ENCODE measurements at regions not wholly inside any gene's neighbourhood (a gene's known extent, or its start where the extent isn't known, plus 50 kb on each side); places are given as distances from the start of the nearest gene placed in this dataset.

GRCh38 chr9:29211003-29211579 lies 1637.8 kb upstream of the C9orf72 start:
- Mint-ChIP-seq H3K36me3 (ENCODE audit: insufficient read depth, unreplicated experiment) (no peaks in the 10 kb centered on the region), H3K4me1 (ENCODE audit: low read depth, unreplicated experiment) (no peaks in the 10 kb centered on the region), H3K27ac (ENCODE audit: unreplicated experiment) (no peak overlapping the region), H3K4me3 (ENCODE audit: unreplicated experiment) (peak overlapping the region; percentile 4), H3K9me3 (ENCODE audit: unreplicated experiment) (no peaks in the 10 kb centered on the region), H3K27me3 (ENCODE audit: insufficient read depth, unreplicated experiment) (peaks cover 4% of the 10 kb centered on the region)
- no peaks in the 10 kb centered on the region for H3K36me3 ChIP-seq (ENCODE audit: control insufficient read depth, insufficient read depth, low read length)
- DNase-seq = no peak
- no peaks in the 10 kb centered on the region for H3K27me3 ChIP-seq (replicated peaks; ENCODE audit: control insufficient read depth, insufficient read depth, low read length)
- no peak overlapping the region for H3K4me3 ChIP-seq (ENCODE audit: low read depth, low read length)
- no TSS peak for BruUV-seq (replicated peaks)
- ChIA-PET CTCF (no interaction called here), POLR2A (no interaction called here)
- intact Hi-C loops (cut with micrococcal nuclease; ENCODE audit: unreplicated experiment) = no loop called here
- no peaks in the 10 kb centered on the region for H3K9me3 ChIP-seq
- TF ChIP-seq CTCF (IDR thresholded peaks at IDR 0.05; ENCODE audit: insufficient read depth in 1 of 2, low read depth in 1 of 2, low read length in 1 of 2, severe bottlenecking in 1 of 2, unreplicated experiment in 1 of 2) = no peak
- no peaks in the 10 kb centered on the region for H3K4me1 ChIP-seq

DNA sequence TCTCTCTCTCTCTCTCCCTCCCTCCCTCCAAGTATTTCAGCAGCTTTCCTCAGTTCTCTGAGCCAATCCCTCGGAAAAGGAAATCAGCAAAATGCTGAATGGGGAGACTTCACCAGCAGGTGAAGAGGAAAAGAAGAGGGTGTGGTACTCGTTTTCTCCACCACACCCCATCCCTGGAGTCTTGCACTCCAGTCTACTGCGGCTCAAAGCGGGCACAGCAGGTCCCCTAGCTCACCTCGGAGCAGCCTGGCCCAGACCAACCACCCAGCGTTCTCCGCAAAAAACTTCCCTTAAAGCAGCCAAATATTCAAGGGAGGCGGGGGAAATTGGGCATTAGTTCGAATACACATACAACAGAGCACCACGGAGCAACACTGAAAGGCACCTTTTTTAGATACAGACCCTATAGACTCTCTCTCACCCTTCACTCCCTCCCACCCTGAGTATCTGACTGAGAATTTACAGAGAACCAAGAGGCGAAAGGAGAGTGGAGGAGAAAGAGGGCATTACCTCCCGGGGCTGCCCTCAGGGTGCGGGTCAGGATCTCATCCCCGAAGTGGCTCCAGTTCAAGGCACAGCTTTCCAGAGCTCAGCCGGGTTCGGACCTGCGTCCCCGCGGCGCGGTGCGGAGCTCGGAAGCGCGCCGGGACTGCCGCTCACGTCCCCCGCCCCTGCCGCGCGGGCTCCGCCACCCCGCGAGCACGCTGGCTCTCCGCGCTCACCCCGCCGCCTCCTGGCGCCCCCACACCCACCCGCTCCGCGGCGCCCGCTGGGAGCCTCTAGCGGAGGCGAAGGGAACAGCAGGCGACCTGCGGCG lies 1638.5 kb upstream of the C9orf72 start:
- H3K9me3 ChIP-seq = no peaks in the 10 kb centered on the region
- BruUV-seq (replicated peaks) = no TSS peak
- no peak overlapping the region for H3K4me3 ChIP-seq (ENCODE audit: low read depth, low read length)
- peak in 1 of 2 experiments; percentile 35 for DNase-seq
- H3K27ac Mint-ChIP-seq (ENCODE audit: unreplicated experiment) = no peak overlapping the region
- POLR2A ChIA-PET = no interaction called here
- peaks cover 4% of the 10 kb centered on the region for H3K27me3 Mint-ChIP-seq (ENCODE audit: insufficient read depth, unreplicated experiment)
- H3K27me3 ChIP-seq (replicated peaks; ENCODE audit: control insufficient read depth, insufficient read depth, low read length) = no peaks in the 10 kb centered on the region
- no peaks in the 10 kb centered on the region for H3K9me3 Mint-ChIP-seq (ENCODE audit: unreplicated experiment)
- H3K36me3 ChIP-seq (ENCODE audit: control insufficient read depth, insufficient read depth, low read length) = no peaks in the 10 kb centered on the region
- peak overlapping the region; percentile 4 for H3K4me3 Mint-ChIP-seq (ENCODE audit: unreplicated experiment)
- H3K4me1 ChIP-seq = no peaks in the 10 kb centered on the region
- CTCF ChIA-PET = no interaction called here
- intact Hi-C loops (cut with micrococcal nuclease; ENCODE audit: unreplicated experiment) = no loop called here
- H3K36me3 Mint-ChIP-seq (ENCODE audit: insufficient read depth, unreplicated experiment) = no peaks in the 10 kb centered on the region
- no peaks in the 10 kb centered on the region for H3K4me1 Mint-ChIP-seq (ENCODE audit: low read depth, unreplicated experiment)
- peak; percentile 28 to 36 for TF ChIP-seq CTCF (IDR thresholded peaks at IDR 0.05; ENCODE audit: insufficient read depth in 1 of 2, low read depth in 1 of 2, low read length in 1 of 2, severe bottlenecking in 1 of 2, unreplicated experiment in 1 of 2)

- no peaks in the 10 kb centered on the region for H3K4me1 ChIP-seq
- no peak for DNase-seq
- H3K27me3 ChIP-seq (replicated peaks; ENCODE audit: control insufficient read depth, insufficient read depth, low read length) = no peaks in the 10 kb centered on the region
- ChIA-PET POLR2A (no interaction called here), CTCF (no interaction called here)
- no peaks in the 10 kb centered on the region for H3K36me3 ChIP-seq (ENCODE audit: control insufficient read depth, insufficient read depth, low read length)
- Mint-ChIP-seq H3K4me3 (ENCODE audit: unreplicated experiment) (no peak overlapping the region), H3K27me3 (ENCODE audit: insufficient read depth, unreplicated experiment) (peaks cover 4% of the 10 kb centered on the region), H3K27ac (ENCODE audit: unreplicated experiment) (no peak overlapping the region), H3K36me3 (ENCODE audit: insufficient read depth, unreplicated experiment) (no peaks in the 10 kb centered on the region), H3K4me1 (ENCODE audit: low read depth, unreplicated experiment) (no peaks in the 10 kb centered on the region), H3K9me3 (ENCODE audit: unreplicated experiment) (no peaks in the 10 kb centered on the region)
- TF ChIP-seq CTCF (IDR thresholded peaks at IDR 0.05; ENCODE audit: insufficient read depth in 1 of 2, low read depth in 1 of 2, low read length in 1 of 2, severe bottlenecking in 1 of 2, unreplicated experiment in 1 of 2) = no peak
- intact Hi-C loops (cut with micrococcal nuclease; ENCODE audit: unreplicated experiment) = no loop called here
- no TSS peak for BruUV-seq (replicated peaks)
- H3K9me3 ChIP-seq = no peaks in the 10 kb centered on the region
- no peak overlapping the region for H3K4me3 ChIP-seq (ENCODE audit: low read depth, low read length)
Observed at GRCh38 chr9:29212397-29213387, 1639.4 kb upstream of the C9orf72 start.
